ENCODE measurements at regions not wholly inside any gene's neighbourhood (a gene's known extent, or its start where the extent isn't known, plus 50 kb on each side); places are given as distances from the start of the nearest gene placed in this dataset.

DNA sequence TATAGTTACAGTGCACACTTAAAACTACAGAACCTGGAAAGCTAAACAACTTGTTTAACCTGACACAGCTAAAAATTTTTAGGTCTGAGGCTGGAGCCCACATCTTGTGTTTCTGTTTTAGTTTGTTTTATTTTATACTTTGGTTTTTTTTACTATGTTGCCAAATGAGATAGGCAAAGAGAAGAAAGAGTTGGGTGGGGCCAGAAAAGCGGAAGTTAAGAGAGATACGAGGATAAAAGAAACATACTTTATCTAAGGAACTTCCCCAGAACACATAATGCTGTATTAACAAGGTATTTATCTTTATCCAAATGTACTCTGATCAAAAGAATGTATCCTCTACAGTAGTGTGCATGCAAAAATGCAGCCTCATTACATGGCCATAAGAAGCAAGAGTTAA is 1145.7 kb downstream of the EPHA3 start:
- FAIRE-seq: no peak

- no peak for FAIRE-seq
Measured at GRCh38 chr3:90261481-90262433, 1154.3 kb downstream of the EPHA3 start.

Measured in TTC549 (cell line).